Heart left ventricle (tissue), 16 donors: ENCODE measurements at regions not wholly inside any gene's neighbourhood (a gene's known extent, or its start where the extent isn't known, plus 50 kb on each side); places are given as distances from the start of the nearest gene placed in this dataset.
"Not testable (repeated sequence)": the region's sequence is repeated elsewhere in the genome, so short reads cannot be mapped to it uniquely, and the experiment has no call there.

Experiments
- ATAC-seq, 4 donors: fragments of 200-7000 bp; cut with Tn5 transposase; one replicate each; pipeline ENCODE4 v1.9.1; 2020 to 2022; ENCODE audit warnings: moderate library complexity in 4 of 4, mild to moderate bottlenecking in 3 of 4, moderate number of reproducible peaks in 1 of 4
- DNase-seq, 5 donors: peaks; one replicate each; pipeline ENCODE4 v3.0.0-alpha.2; 2020
- H3K27ac ChIP-seq, 12 donors: fragments of 200-600 bp; sonication (generic) in 4 of 12; one replicate each; pipeline versions ENCODE4 v1.5.0 to v1.8.0; 2016 to 2022; ENCODE audit warnings: mild to moderate bottlenecking in 2 of 12
- H3K27me3 ChIP-seq, 9 donors: fragments of 200-600 bp; sonication (generic) in 2 of 9; one replicate each; pipeline versions ENCODE4 v1.5.1 to v1.8.0; 2016 to 2022; ENCODE audit warnings: mild to moderate bottlenecking in 3 of 9
- H3K36me3 ChIP-seq, 9 donors: fragments of 200-600 bp; sonication (generic) in 2 of 9; one replicate each; pipeline versions ENCODE4 v1.5.0 to v1.8.0; 2018 to 2022; ENCODE audit warnings: mild to moderate bottlenecking in 2 of 9
- H3K4me1 ChIP-seq, 12 donors: fragments of 200-600 bp; sonication (generic) in 4 of 12; one replicate each; pipeline versions ENCODE4 v1.5.0 to v1.8.0; 2016 to 2022; ENCODE audit warnings: mild to moderate bottlenecking in 3 of 12
- H3K4me3 ChIP-seq, 12 donors: fragments of 200-600 bp; sonication (generic) in 4 of 12; one replicate each; pipeline versions ENCODE4 v1.5.0 to v1.8.0; 2017 to 2022; ENCODE audit warnings: mild to moderate bottlenecking in 9 of 12, moderate library complexity in 4 of 12
- H3K9me3 ChIP-seq, 12 donors: fragments of 200-600 bp; sonication (generic) in 4 of 12; one replicate each; pipeline versions ENCODE4 v1.5.0 to v1.8.0; 2016 to 2022; ENCODE audit warnings: mild to moderate bottlenecking in 1 of 12
- POLR2A ChIP-seq, 2 donors: fragments of 450-650 bp; IDR thresholded peaks; one replicate each; pipeline ENCODE4 v1.6.1; 2017; ENCODE audit warnings: antibody characterized with exemption in 2 of 2, mild to moderate bottlenecking in 2 of 2, moderate library complexity in 2 of 2
- WGBS, 4 donors: extraction: QIAGEN DNeasy Blood & Tissue Kit in 2 of 4; methylation state at CpG; one replicate each; pipeline versions ENCODE4 v1.1.5 to v1.1.7; 2013 to 2018; 5-methylcytosine and 5-hydroxymethylcytosine counted together
- intact Hi-C, 10 donors: fragments of 100-400 bp; cut with DNase I; formaldehyde crosslinking; loops; one replicate each; pipeline versions ENCODE4 v1.11.1 to v1.14.2; 2022
- TF ChIP-seq, protein P1 (sequence below), 12 donors: fragments of 200-600 bp; sonication (generic) in 4 of 12; IDR thresholded peaks; one replicate each; pipeline versions ENCODE4 v1.5.0 to v1.8.0; 2018 to 2022; ENCODE audit warnings: antibody characterized with exemption in 12 of 12, mild to moderate bottlenecking in 5 of 12
- donor health status: ischemic (EF 13 %, LVEDD 7.1; RV severe dilation, severe dysfunction).
- donor health status: healthy with polysubstance abuse.
- donor health status: DM: no; HTN: yes; CAD: no.
- donor health status: DM: no; HTN: no; CAD: no.
- donor health status: ischemic (EF 25% LVEDD 6.9; RV normal size, moderate dysfunction).
- donor health status: ischemic (EF 25% LVEDD 5.7; RV mildly dilated, moderate dysfunction).
- donor health status: healthy.
- donor health status: DM: yes; HTN: yes; CAD: no.
- donor health status: ischemic (EF 35%, LVEDD 5.7; RV mildly dilated, moderate dysfunction).
- donor health status: nonischemic (EF 11% LVEDD 7.7; RV severe dilation, severe dysfunction).
- donor health status: DM: yes; HTN: yes; CAD: no.
- donor health status: PGD.
- donor health status: ischemic (EF 29% LVEDD 5.4; RV normal size, mild dysfunction).
- donor health status: nonischemic (EF 23%, LVEDD 6.1; RV moderate dilation, normal function).

DNA sequence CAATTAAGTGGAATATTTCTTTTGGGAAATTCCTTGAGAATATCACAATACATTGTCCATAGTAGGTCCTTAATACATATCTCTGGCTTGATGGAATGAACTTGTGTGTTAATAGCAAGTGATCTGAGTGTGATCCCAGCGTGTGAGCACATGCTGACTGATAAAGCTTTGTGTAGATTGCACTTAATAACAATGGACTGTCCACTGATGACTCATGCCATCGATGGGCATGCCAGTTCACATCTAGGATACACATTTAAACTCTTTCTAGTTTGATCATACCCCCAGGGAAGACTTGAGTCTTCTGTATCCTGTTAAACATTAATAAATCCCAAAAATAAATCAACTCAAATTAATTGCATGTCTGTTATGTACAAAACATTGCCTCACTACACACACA is 454.3 kb upstream of the SPTLC3 start:
- H3K4me1 ChIP-seq, result no peaks in the 10 kb centered on the region
- intact Hi-C loops, result no loop called here
- no peak for DNase-seq
- ATAC-seq, result no peak
- TF ChIP-seq, protein P1, sequence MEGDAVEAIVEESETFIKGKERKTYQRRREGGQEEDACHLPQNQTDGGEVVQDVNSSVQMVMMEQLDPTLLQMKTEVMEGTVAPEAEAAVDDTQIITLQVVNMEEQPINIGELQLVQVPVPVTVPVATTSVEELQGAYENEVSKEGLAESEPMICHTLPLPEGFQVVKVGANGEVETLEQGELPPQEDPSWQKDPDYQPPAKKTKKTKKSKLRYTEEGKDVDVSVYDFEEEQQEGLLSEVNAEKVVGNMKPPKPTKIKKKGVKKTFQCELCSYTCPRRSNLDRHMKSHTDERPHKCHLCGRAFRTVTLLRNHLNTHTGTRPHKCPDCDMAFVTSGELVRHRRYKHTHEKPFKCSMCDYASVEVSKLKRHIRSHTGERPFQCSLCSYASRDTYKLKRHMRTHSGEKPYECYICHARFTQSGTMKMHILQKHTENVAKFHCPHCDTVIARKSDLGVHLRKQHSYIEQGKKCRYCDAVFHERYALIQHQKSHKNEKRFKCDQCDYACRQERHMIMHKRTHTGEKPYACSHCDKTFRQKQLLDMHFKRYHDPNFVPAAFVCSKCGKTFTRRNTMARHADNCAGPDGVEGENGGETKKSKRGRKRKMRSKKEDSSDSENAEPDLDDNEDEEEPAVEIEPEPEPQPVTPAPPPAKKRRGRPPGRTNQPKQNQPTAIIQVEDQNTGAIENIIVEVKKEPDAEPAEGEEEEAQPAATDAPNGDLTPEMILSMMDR (IDR thresholded peaks at IDR 0.05), result no peak
- no peak for TF ChIP-seq POLR2A (IDR thresholded peaks at IDR 0.05)
- 53 to 62% (median 56%) methylated on average over 2 of the region's 2 CpGs for WGBS, 4 donors
- H3K27me3 ChIP-seq, result no peaks in the 10 kb centered on the region
- H3K36me3 ChIP-seq, result no peaks in the 10 kb centered on the region
- no peak overlapping the region for H3K4me3 ChIP-seq
- H3K27ac ChIP-seq, result no peak overlapping the region
- H3K9me3 ChIP-seq, result no peaks in the 10 kb centered on the region

DNA sequence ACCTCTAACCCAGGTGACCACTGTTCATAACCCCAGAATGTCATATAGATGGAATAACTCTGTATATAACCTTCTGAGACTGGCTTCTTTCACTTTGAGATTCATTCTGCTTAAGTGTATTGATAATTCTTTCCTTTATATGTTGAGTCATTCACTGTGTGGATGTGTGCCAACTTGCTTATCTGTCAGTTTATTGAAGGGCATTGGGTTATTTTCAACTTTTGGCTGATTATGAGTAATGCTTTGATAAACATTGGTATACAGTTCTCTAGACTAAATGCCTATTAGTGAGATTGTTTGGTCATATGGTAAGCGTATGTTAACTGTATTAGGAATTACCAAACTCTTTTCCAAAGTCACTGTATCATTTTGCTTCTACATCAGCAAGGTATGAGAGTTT is 453.4 kb upstream of the SPTLC3 start:
- DNase-seq, result no peak
- Histone ChIP-seq H3K36me3 (no peaks in the 10 kb centered on the region), H3K27me3 (no peaks in the 10 kb centered on the region), H3K27ac (no peak overlapping the region), H3K9me3 (no peaks in the 10 kb centered on the region), H3K4me3 (no peak overlapping the region), H3K4me1 (no peaks in the 10 kb centered on the region)
- intact Hi-C loops, result no loop called here
- TF ChIP-seq POLR2A (IDR thresholded peaks at IDR 0.05), result no peak
- TF ChIP-seq, protein P1 (IDR thresholded peaks at IDR 0.05), result no peak
- ATAC-seq, result no peak
- 95 to 100% (median 96%) methylated on average over 1 of the region's 1 CpG for WGBS, 4 donors

DNA sequence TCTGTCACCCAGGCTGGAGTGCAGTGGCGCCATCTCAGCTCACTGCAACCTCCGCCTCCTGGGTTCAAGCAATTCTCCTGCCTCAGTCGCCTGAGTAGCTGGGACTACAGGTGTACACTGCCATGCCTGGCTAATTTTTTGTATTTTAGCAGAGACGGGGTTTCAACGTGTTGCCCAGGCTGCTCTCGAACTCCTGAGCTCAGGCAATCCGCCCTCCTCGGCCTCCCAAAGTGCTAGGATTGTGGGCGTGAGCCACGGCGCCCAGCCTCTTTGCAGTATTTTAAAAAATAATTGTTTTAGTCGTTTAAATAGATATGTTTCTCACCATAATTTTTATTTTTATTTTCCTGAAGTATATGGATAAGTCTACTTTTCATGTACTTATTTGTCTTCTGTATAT is 452.9 kb upstream of the SPTLC3 start:
- H3K27ac ChIP-seq, H3K27me3 ChIP-seq, H3K4me3 ChIP-seq, DNase-seq, H3K4me1 ChIP-seq, H3K9me3 ChIP-seq, H3K36me3 ChIP-seq, ATAC-seq, intact Hi-C loops: not testable (repeated sequence)
- WGBS, 4 donors, result 84 to 91% (median 89%) methylated on average over 12 of the region's 12 CpGs

- Histone ChIP-seq H3K27ac (no peak overlapping the region), H3K4me1 (no peaks in the 10 kb centered on the region), H3K27me3 (no peaks in the 10 kb centered on the region), H3K9me3 (peaks cover 0 to 16% (median 5%) of the 10 kb centered on the region in 12 donors), H3K36me3 (no peaks in the 10 kb centered on the region), H3K4me3 (no peak overlapping the region)
- TF ChIP-seq, protein P1 (IDR thresholded peaks at IDR 0.05), result no peak
- TF ChIP-seq POLR2A (IDR thresholded peaks at IDR 0.05), result no peak
- ATAC-seq (no peak), DNase-seq (no peak)
- intact Hi-C loops, result no loop called here
Observed at GRCh38 chr20:12557224-12557623, 451.5 kb upstream of the SPTLC3 start.

DNA sequence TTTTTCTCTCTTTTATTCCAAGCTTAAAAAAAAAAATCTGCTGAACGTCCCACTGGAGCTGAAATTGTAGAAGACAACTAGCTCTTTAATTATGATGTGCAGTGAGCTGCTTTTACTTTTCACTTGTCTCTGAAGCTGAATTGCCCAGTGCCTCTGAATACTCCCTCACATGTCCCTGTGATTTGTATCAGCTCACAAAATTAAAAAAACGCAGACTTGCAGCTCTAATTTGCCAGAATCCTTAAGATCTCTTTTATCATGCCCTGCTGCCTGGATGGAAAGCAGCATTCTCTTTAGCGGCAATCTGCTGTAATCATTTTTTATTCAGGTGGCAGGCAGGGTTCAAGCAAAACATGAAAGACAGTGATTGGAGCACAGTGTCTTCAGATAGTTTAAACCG is 443.8 kb upstream of the SPTLC3 start:
- no peak overlapping the region for H3K4me3 ChIP-seq
- ATAC-seq (no peak), DNase-seq (no peak)
- 76 to 80% (median 79%) methylated on average over 4 of the region's 4 CpGs for WGBS, 4 donors
- H3K27me3 ChIP-seq, result peaks cover 0 to 4% (median 0%) of the 10 kb centered on the region in 9 donors
- intact Hi-C loops, result no loop called here
- no peaks in the 10 kb centered on the region for H3K4me1 ChIP-seq
- no peak overlapping the region for H3K27ac ChIP-seq
- no peaks in the 10 kb centered on the region for H3K36me3 ChIP-seq
- TF ChIP-seq, protein P1 (IDR thresholded peaks at IDR 0.05), result no peak
- TF ChIP-seq POLR2A (IDR thresholded peaks at IDR 0.05), result no peak
- H3K9me3 ChIP-seq, result peaks cover 0 to 19% (median 6%) of the 10 kb centered on the region in 12 donors
